Testis (tissue), 2 donors: ENCODE measurements at regions not wholly inside any gene's neighbourhood (a gene's known extent, or its start where the extent isn't known, plus 50 kb on each side); places are given as distances from the start of the nearest gene placed in this dataset.

Source experiments
- DNase-seq: peaks from one replicate; pipeline ENCODE4 v3.0.0-alpha.2; 2019
- H3K27ac ChIP-seq, 2 donors: fragments of 200-600 bp; sonication (generic); one replicate each; pipeline ENCODE4 v1.5.1; 2019
- H3K27me3 ChIP-seq: fragments of 200-600 bp; sonication (generic); one replicate; pipeline ENCODE4 v1.5.1; 2019
- H3K36me3 ChIP-seq: fragments of 200-600 bp; sonication (generic); one replicate; pipeline ENCODE4 v1.5.1; 2017; ENCODE audit warnings: low read depth; ENCODE audit errors: missing control alignments
- H3K4me1 ChIP-seq: fragments of 200-600 bp; sonication (generic); one replicate; pipeline ENCODE4 v1.5.1; 2019
- H3K4me3 ChIP-seq, 2 donors: fragments of 200-600 bp; sonication (generic); one replicate each; pipeline ENCODE4 v1.5.1; 2017 to 2019
- H3K9me3 ChIP-seq: fragments of 200-600 bp; sonication (generic); one replicate; pipeline ENCODE4 v1.5.1; 2017
- CTCF ChIP-seq, 3 experiments: fragments of 450-650 bp in 2 of 3; fragments of 200-600 bp in 1 of 3; sonication (generic) in 1 of 3; IDR thresholded peaks; one replicate each; pipeline ENCODE4 v1.5.1; 2016 to 2019; ENCODE audit warnings: antibody characterized with exemption in 3 of 3, mild to moderate bottlenecking in 2 of 3, moderate library complexity in 1 of 3
- POLR2A ChIP-seq: fragments of 450-650 bp; IDR thresholded peaks from one replicate; pipeline ENCODE4 v1.6.1; 2017; ENCODE audit warnings: antibody characterized with exemption, mild to moderate bottlenecking, moderate library complexity
- WGBS, 2 donors: methylation state at CpG; one replicate each; pipeline ENCODE4 v1.1.5; 2018; 5-methylcytosine and 5-hydroxymethylcytosine counted together
- intact Hi-C: fragments of 100-400 bp; cut with DNase I; formaldehyde crosslinking; loops from one replicate; pipeline ENCODE4 v1.15.1; 2023; ENCODE audit warnings: low total_unique reads

GRCh38 chr5:89004379-89004778, 121.4 kb upstream of the MEF2C start:
- intact Hi-C loops = no loop called here
- 56 to 62% methylated on average over 3 of the region's 3 CpGs for WGBS, 2 donors
- Histone ChIP-seq H3K27ac (no peak overlapping the region), H3K4me1 (no peaks in the 10 kb centered on the region), H3K27me3 (no peaks in the 10 kb centered on the region), H3K4me3 (peak overlapping the region in 1 of 2 donors; percentile 55), H3K36me3 (no peaks in the 10 kb centered on the region), H3K9me3 (no peaks in the 10 kb centered on the region)
- TF ChIP-seq CTCF (IDR thresholded peaks at IDR 0.05) (no peak), POLR2A (no peak)
- DNase-seq = no peak

- no peaks in the 10 kb centered on the region for H3K4me1 ChIP-seq
- H3K9me3 ChIP-seq = no peaks in the 10 kb centered on the region
- peak; percentile 17 for DNase-seq
- no peak for TF ChIP-seq CTCF (IDR thresholded peaks at IDR 0.05)
- no peak for TF ChIP-seq POLR2A
- H3K27ac ChIP-seq = peak overlapping the region in 1 of 2 donors; percentile 31
- H3K27me3 ChIP-seq = no peaks in the 10 kb centered on the region
- intact Hi-C loops = no loop called here
- H3K36me3 ChIP-seq = no peaks in the 10 kb centered on the region
- peak overlapping the region; percentile 38 to 55 for H3K4me3 ChIP-seq
- WGBS, 2 donors = 82 to 93% methylated on average over 13 to 47 of the region's 47 CpGs
Observed at GRCh38 chr5:89003563-89004036, 120.6 kb upstream of the MEF2C start.

GRCh38 chr5:88999853-89000252, 116.9 kb upstream of the MEF2C start:
- Histone ChIP-seq H3K9me3 (no peaks in the 10 kb centered on the region), H3K27ac (no peak overlapping the region), H3K4me3 (no peak overlapping the region), H3K36me3 (no peaks in the 10 kb centered on the region), H3K27me3 (no peaks in the 10 kb centered on the region), H3K4me1 (no peaks in the 10 kb centered on the region)
- TF ChIP-seq CTCF (IDR thresholded peaks at IDR 0.05) = no peak
- TF ChIP-seq POLR2A = no peak
- intact Hi-C loops = no loop called here
- DNase-seq = no peak

GRCh38 chr5:88997937-88998336, 115.0 kb upstream of the MEF2C start:
- intact Hi-C loops = no loop called here
- no peak for TF ChIP-seq CTCF (IDR thresholded peaks at IDR 0.05)
- TF ChIP-seq POLR2A = no peak
- WGBS, 2 donors = 74 to 82% methylated on average over 2 of the region's 2 CpGs

GRCh38 chr5:88984040-88984439, 101.1 kb upstream of the MEF2C start:
- no peak overlapping the region for H3K4me3 ChIP-seq
- no peaks in the 10 kb centered on the region for H3K9me3 ChIP-seq
- no peak for TF ChIP-seq POLR2A
- TF ChIP-seq CTCF (IDR thresholded peaks at IDR 0.05) = no peak
- intact Hi-C loops = no loop called here
- no peak for DNase-seq
- no peaks in the 10 kb centered on the region for H3K4me1 ChIP-seq
- H3K36me3 ChIP-seq = no peaks in the 10 kb centered on the region
- 75 to 94% methylated on average over 1 of the region's 1 CpG for WGBS, 2 donors
- no peaks in the 10 kb centered on the region for H3K27me3 ChIP-seq
- H3K27ac ChIP-seq = no peak overlapping the region

More at GRCh38 chr5:88997937-88998336, 115.0 kb upstream of the MEF2C start:
- Histone ChIP-seq H3K27ac (no peak overlapping the region), H3K36me3 (no peaks in the 10 kb centered on the region), H3K27me3 (no peaks in the 10 kb centered on the region), H3K4me3 (no peak overlapping the region), H3K9me3 (no peaks in the 10 kb centered on the region), H3K4me1 (no peaks in the 10 kb centered on the region)
- DNase-seq = no peak
